Neural progenitor cell (in vitro differentiated cells): ENCODE measurements at regions not wholly inside any gene's neighbourhood (a gene's known extent, or its start where the extent isn't known, plus 50 kb on each side); places are given as distances from the start of the nearest gene placed in this dataset.

ENCODE experiments used
- DNase-seq: peaks from one replicate; pipeline ENCODE4 v3.0.0-alpha.2; 2016; ENCODE audit warnings: low spot score
- H2AFZ ChIP-seq: fragments of 200-600 bp; sonication (generic); replicated peaks from 2 replicates; pipeline ENCODE4 v1.6.1; 2016; ENCODE audit warnings: antibody characterized with exemption
- H3F3A ChIP-seq: fragments of 200-600 bp; sonication (generic); 2 replicates; pipeline ENCODE4 v1.6.1; 2016; ENCODE audit warnings: antibody characterized with exemption, low read depth
- H3K27ac ChIP-seq: fragments of 200-600 bp; sonication (generic); 2 replicates; pipeline ENCODE4 v1.5.1; 2016; ENCODE audit warnings: mild to moderate bottlenecking
- H3K27me3 ChIP-seq: fragments of 200-600 bp; sonication (generic); 2 replicates; pipeline ENCODE4 v1.6.1; 2016; ENCODE audit warnings: mild to moderate bottlenecking, moderate library complexity
- H3K36me3 ChIP-seq: fragments of 200-600 bp; sonication (generic); 2 replicates; pipeline ENCODE4 v1.5.1; 2016
- H3K4me1 ChIP-seq: fragments of 200-600 bp; sonication (generic); 2 replicates; pipeline ENCODE4 v1.6.1; 2016; ENCODE audit warnings: mixed run types
- H3K4me2 ChIP-seq: fragments of 200-600 bp; sonication (generic); 2 replicates; pipeline ENCODE4 v1.6.1; 2016
- H3K4me3 ChIP-seq: fragments of 200-600 bp; sonication (generic); 2 replicates; pipeline ENCODE4 v1.5.1; 2016
- H3K79me2 ChIP-seq: fragments of 200-600 bp; sonication (generic); 2 replicates; pipeline ENCODE4 v1.6.1; 2016; ENCODE audit warnings: low read depth
- H3K9ac ChIP-seq: fragments of 200-600 bp; sonication (generic); 2 replicates; pipeline ENCODE4 v1.6.1; 2016
- H3K9me3 ChIP-seq: fragments of 200-600 bp; sonication (generic); 2 replicates; pipeline ENCODE4 v1.5.1; 2016; ENCODE audit warnings: low read depth
- H4K20me1 ChIP-seq: fragments of 200-600 bp; sonication (generic); 2 replicates; pipeline ENCODE4 v1.6.1; 2016; ENCODE audit warnings: low read depth
- H3K27ac Mint-ChIP-seq: 3 replicates; pipeline ENCODE4 v1.8.0; 2021; ENCODE audit warnings: mixed read lengths
- H3K27me3 Mint-ChIP-seq: 2 replicates; pipeline ENCODE4 v1.8.0; 2022; ENCODE audit warnings: low read depth, mild to moderate bottlenecking, inconsistent platforms, moderate library complexity, mixed read lengths; ENCODE audit not compliant: insufficient read depth
- H3K36me3 Mint-ChIP-seq: 3 replicates; pipeline ENCODE4 v1.8.0; 2021; ENCODE audit warnings: mixed read lengths
- H3K4me1 Mint-ChIP-seq: 3 replicates; pipeline ENCODE4 v1.8.0; 2021; ENCODE audit warnings: mixed read lengths
- H3K4me3 Mint-ChIP-seq: 3 replicates; pipeline ENCODE4 v1.8.0; 2021; ENCODE audit warnings: mild to moderate bottlenecking, moderate library complexity, mixed read lengths
- H3K9me3 Mint-ChIP-seq: 3 replicates; pipeline ENCODE4 v1.8.0; 2020; ENCODE audit warnings: mixed read lengths
- EZH2 ChIP-seq: fragments of 200-600 bp; sonication (generic); IDR thresholded peaks from 2 replicates; pipeline ENCODE4 v1.6.1; 2017; ENCODE audit warnings: antibody characterized with exemption, mild to moderate bottlenecking, moderate library complexity
- EZH2phosphoT487 ChIP-seq: fragments of 200-600 bp; sonication (generic); IDR thresholded peaks from 2 replicates; pipeline ENCODE4 v1.6.1; 2017; ENCODE audit warnings: antibody characterized with exemption
- TF ChIP-seq, protein P1 (sequence below): fragments of 200-600 bp; sonication (generic); IDR thresholded peaks from 2 replicates; pipeline ENCODE4 v1.5.1; 2017; ENCODE audit warnings: antibody characterized with exemption, mild to moderate bottlenecking

DNA sequence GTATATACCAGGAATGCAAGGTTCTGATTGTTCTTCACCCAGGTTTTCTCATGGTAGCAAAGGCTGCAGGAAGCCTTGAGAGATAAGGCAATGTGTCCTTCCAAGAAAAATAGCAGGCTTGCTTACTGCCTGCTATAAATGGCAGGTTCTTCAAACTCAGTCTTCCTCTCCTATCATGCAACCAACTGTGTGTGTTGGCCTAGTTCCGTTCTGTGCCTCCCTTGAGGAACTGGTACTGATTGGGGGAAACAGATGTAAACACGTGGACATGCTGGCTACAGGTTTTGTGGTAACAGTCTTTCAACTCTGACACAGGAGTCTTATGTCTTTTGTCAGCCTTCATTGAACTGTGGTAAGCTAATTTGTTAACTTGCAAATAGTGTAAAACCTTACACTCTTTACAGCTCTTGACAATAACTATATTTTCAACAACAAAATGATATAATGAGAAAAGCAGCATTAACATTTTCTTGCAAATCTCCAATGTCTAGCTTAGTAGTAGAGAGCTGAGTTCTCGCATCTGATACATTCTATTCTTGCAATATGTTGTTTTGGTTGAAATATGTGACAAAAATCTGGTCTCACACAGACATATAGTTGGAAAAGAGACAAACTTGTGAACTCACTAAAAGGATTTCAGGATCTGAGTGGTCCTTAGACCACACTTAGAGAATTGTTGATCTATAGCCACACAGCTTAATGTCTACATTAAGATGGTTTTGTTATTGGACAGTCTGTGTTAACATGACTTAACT lies 54.7 kb upstream of the LSM8 start:
- H2AFZ ChIP-seq: no peak overlapping the region
- no peak for DNase-seq
- no peaks in the 10 kb centered on the region for H3F3A ChIP-seq
- H3K4me1 ChIP-seq: no peaks in the 10 kb centered on the region
- no peak overlapping the region for H3K9ac ChIP-seq
- Mint-ChIP-seq H3K4me1 (no peaks in the 10 kb centered on the region), H3K36me3 (no peaks in the 10 kb centered on the region), H3K27ac (no peak overlapping the region), H3K4me3 (no peak overlapping the region), H3K27me3 (no peaks in the 10 kb centered on the region), H3K9me3 (peaks cover 2% of the 10 kb centered on the region)
- no peak for TF ChIP-seq EZH2
- H3K4me2 ChIP-seq: no peak overlapping the region
- no peaks in the 10 kb centered on the region for H3K36me3 ChIP-seq
- no peak overlapping the region for H3K4me3 ChIP-seq
- no peak overlapping the region for H3K27ac ChIP-seq
- H3K79me2 ChIP-seq: no peaks in the 10 kb centered on the region
- H3K9me3 ChIP-seq: no peaks in the 10 kb centered on the region
- no peaks in the 10 kb centered on the region for H4K20me1 ChIP-seq
- no peaks in the 10 kb centered on the region for H3K27me3 ChIP-seq

- no peaks in the 10 kb centered on the region for H3K4me1 Mint-ChIP-seq
- no peaks in the 10 kb centered on the region for H3K79me2 ChIP-seq
- no peaks in the 10 kb centered on the region for H4K20me1 ChIP-seq
- no peaks in the 10 kb centered on the region for H3K36me3 ChIP-seq
- no peak overlapping the region for H3K27ac ChIP-seq
- DNase-seq: no peak
- H3K9ac ChIP-seq: no peak overlapping the region
- H3K27ac Mint-ChIP-seq: no peak overlapping the region
- TF ChIP-seq, protein P1, sequence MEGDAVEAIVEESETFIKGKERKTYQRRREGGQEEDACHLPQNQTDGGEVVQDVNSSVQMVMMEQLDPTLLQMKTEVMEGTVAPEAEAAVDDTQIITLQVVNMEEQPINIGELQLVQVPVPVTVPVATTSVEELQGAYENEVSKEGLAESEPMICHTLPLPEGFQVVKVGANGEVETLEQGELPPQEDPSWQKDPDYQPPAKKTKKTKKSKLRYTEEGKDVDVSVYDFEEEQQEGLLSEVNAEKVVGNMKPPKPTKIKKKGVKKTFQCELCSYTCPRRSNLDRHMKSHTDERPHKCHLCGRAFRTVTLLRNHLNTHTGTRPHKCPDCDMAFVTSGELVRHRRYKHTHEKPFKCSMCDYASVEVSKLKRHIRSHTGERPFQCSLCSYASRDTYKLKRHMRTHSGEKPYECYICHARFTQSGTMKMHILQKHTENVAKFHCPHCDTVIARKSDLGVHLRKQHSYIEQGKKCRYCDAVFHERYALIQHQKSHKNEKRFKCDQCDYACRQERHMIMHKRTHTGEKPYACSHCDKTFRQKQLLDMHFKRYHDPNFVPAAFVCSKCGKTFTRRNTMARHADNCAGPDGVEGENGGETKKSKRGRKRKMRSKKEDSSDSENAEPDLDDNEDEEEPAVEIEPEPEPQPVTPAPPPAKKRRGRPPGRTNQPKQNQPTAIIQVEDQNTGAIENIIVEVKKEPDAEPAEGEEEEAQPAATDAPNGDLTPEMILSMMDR: no peak
- TF ChIP-seq EZH2phosphoT487 (no peak), EZH2 (no peak)
- no peak overlapping the region for H2AFZ ChIP-seq
- H3K4me3 Mint-ChIP-seq: no peak overlapping the region
- no peaks in the 10 kb centered on the region for H3K4me1 ChIP-seq
- H3K4me3 ChIP-seq: no peak overlapping the region
- H3F3A ChIP-seq: no peaks in the 10 kb centered on the region
- peaks cover 6% of the 10 kb centered on the region for H3K9me3 Mint-ChIP-seq
- no peaks in the 10 kb centered on the region for H3K36me3 Mint-ChIP-seq
- no peaks in the 10 kb centered on the region for H3K27me3 Mint-ChIP-seq
- H3K27me3 ChIP-seq: no peaks in the 10 kb centered on the region
- no peaks in the 10 kb centered on the region for H3K9me3 ChIP-seq
- H3K4me2 ChIP-seq: no peak overlapping the region
These were observed 51.2 kb upstream of the LSM8 start for GRCh38 chr7:118132764-118133163.
